Gastroesophageal sphincter (tissue), 3 donors: ENCODE measurements at regions not wholly inside any gene's neighbourhood (a gene's known extent, or its start where the extent isn't known, plus 50 kb on each side); places are given as distances from the start of the nearest gene placed in this dataset.

Experiments used
- CTCF ChIP-seq, 4 experiments: fragments of 200-600 bp in 2 of 4; fragments of 450-650 bp in 2 of 4; sonication (generic) in 1 of 4; IDR thresholded peaks; one replicate each; pipeline ENCODE4 v1.5.1; 2017 to 2019; ENCODE audit warnings: antibody characterized with exemption in 4 of 4, mild to moderate bottlenecking in 2 of 4, moderate library complexity in 2 of 4
- POLR2AphosphoS5 ChIP-seq: sonication (generic); formaldehyde crosslinking; IDR thresholded peaks from one replicate; pipeline ENCODE4 v1.6.1; 2017; ENCODE audit warnings: antibody characterized with exemption

GRCh38 chr10:29881336-29881771, 178.0 kb downstream of the JCAD start:
- TF ChIP-seq CTCF (IDR thresholded peaks at IDR 0.05) = no peak
- peak; percentile 37 for TF ChIP-seq POLR2AphosphoS5
